ENCODE measurements at regions not wholly inside any gene's neighbourhood (a gene's known extent, or its start where the extent isn't known, plus 50 kb on each side); places are given as distances from the start of the nearest gene placed in this dataset.

DNA sequence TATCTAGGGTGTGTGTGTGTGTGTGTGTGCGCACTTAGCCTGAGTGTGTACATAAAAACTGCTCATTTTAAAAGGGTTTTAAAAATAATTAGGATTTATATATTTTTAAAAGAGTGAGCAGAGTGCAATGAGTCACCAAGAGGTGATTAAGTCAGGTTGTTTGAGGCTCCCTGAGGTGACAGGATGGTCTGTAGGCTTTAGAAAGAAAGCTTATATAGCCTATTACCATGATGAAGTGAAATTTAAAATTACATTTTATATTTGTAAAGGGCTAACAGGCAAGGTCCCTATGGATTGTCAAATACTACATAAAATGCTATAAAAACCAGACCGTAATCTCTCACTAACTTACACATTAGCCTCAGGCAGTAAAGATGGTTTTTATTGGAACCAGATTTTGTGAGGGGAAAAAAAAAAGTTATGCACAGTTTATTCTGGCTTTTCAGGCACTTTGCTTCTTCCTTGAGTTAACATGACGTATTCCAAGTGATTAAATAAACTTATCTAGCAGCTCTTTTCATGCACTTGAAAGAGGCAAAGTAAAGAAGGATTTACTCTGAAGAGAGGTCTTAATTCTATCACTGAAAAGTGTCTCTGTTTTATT lies 711.7 kb upstream of the PTBP2 start:
- no peak for TF ChIP-seq CTCF (conservative IDR thresholded peaks at IDR 0.05; ENCODE audit: low read length)
- TF ChIP-seq EZH2phosphoT487 (IDR thresholded peaks at IDR 0.05; ENCODE audit: borderline replicate concordance) = no peak
